ACHN (cell line): ENCODE measurements at regions not wholly inside any gene's neighbourhood (a gene's known extent, or its start where the extent isn't known, plus 50 kb on each side); places are given as distances from the start of the nearest gene placed in this dataset.
"Not testable (repeated sequence)": the region's sequence is repeated elsewhere in the genome, so short reads cannot be mapped to it uniquely, and the experiment has no call there.

Experiments
- DNase-seq: peaks from one replicate; pipeline ENCODE4 v3.0.0-alpha.2; 2015
- in situ Hi-C: cut with HindIII; loops from 2 replicates; pipeline ENCODE4 v1.10.0; 2017; ENCODE audit warnings: low sequenced_read_pairs, low pct_ligation_motif_present, low pct_unique_long_range_greater_than_20kb

- in situ Hi-C loops = no loop called here
- peak; percentile 76 for DNase-seq
Measured at GRCh38 chr6:27617700-27618689, 145.1 kb upstream of the ZNF184 start.

- in situ Hi-C loops = no loop called here
- DNase-seq = no peak
Measured at GRCh38 chr6:27617046-27617687, 144.3 kb upstream of the ZNF184 start.

- in situ Hi-C loops = no loop called here
- no peak for DNase-seq
Measured at GRCh38 chr6:27616328-27617045, 143.6 kb upstream of the ZNF184 start.

DNA sequence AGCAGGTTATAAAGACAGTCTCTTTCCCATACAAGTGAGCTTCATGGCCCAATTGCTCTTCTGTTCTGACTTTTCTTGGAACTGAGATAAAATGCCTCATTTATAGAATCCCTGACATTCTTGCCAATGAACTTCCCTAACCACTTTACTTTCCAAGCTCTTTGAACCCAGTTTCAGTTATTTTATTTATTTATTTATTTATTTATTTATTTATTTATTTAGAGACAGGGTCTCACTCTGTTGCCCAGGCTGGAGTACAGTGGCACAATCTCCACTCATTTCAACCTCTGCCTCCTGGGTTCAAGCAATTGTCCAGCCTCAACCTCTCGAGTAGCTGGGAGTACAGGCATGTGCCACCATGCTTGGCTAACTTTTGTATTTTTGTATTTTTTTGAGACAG is 138.5 kb upstream of the ZNF184 start:
- in situ Hi-C loops = no loop called here

GRCh38 chr6:27608916-27609883 is 136.3 kb upstream of the ZNF184 start:
- peak; percentile 84 for DNase-seq
- in situ Hi-C loops = no loop called here

More for the DNA sequence above, 138.5 kb upstream of the ZNF184 start:
- no peak for DNase-seq

- DNase-seq = peak; percentile 88
- in situ Hi-C loops = no loop called here
Measured at GRCh38 chr6:27605401-27606342, 132.8 kb upstream of the ZNF184 start.

GRCh38 chr6:27604986-27605385 is 132.1 kb upstream of the ZNF184 start:
- DNase-seq = peak; percentile 50
- in situ Hi-C loops = no loop called here

- DNase-seq = peak; percentile 45
Measured at GRCh38 chr6:27601668-27602254, 128.9 kb upstream of the ZNF184 start.

GRCh38 chr6:27599859-27600532 is 127.1 kb upstream of the ZNF184 start:
- in situ Hi-C loops = no loop called here
- DNase-seq = no peak

More at GRCh38 chr6:27601668-27602254, 128.9 kb upstream of the ZNF184 start:
- in situ Hi-C loops = no loop called here

DNA sequence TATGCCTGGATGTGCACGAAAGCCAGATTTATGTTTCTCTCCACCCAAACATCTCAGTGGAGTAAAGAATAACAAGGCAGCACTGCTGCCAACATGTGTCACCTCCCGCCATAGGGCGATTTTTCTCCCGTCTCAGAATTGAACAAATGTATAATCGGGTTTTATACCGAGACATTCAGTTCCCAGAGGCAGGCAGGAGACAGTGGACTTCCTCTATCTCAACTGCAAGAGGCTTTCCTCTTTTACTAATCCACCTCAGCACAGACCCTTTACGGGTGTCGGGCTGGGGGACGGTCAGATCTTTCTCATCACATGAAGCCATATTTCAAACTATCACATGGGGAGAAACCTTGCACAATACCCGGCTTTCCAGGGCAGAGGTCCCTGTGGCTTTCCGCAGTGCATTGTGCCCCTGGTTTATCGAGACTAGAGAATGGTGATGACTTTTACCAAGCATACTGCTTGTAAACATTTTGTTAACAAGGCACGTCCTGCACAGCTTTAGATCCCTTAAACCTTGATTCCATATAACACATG is 124.2 kb upstream of the ZNF184 start:
- DNase-seq, in situ Hi-C loops: not testable (repeated sequence)

DNA sequence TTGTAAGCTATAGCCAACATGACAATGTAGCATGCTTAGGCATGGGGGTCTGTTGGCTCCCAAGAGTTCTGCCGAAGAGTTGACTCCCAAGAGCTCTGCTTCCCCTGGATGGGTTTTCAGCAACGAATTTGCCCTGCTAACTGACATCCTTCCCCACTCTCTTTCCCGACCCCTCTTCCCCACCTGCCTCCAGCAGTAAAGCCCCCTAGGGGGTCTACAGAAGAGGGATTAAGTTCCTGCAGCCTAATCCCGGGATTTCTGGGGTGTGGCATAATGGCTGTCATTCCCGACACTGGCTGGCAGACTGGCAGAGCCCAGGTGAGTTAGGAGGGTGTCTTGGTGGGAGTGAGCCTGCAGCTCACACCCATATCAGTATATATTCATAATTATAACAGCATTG is 121.0 kb upstream of the ZNF184 start:
- no peak for DNase-seq
- in situ Hi-C loops = no loop called here

DNA sequence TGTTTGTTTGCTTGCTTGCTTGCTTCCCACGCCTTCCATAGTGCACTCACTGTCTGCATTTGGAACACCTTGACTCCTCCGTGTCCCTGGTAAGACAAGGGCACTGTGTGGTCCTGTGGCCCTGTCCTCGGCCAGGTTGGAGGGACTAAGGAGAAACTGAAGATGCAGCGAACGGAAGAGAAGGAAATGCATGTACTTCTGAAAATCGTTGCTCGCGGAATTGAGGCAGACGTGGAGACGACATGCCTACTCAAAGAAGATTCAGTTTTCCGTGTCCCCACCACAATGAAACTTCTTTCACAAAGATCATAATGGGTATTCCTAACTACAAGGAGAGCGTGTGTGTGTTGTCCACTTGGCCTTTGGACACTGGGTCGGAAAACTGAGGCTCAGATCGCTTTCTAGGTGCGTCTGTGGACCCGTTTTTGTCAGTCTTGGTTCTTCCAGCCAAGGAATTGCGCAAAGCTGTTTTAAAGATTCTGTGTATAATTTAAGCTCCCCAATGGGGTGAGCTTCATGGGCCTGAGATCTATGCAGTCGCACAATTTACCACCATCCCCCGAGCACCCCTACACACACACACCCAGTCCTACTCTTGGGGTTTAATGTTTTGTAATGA is 120.4 kb upstream of the ZNF184 start:
- in situ Hi-C loops = no loop called here
- DNase-seq = no peak

DNA sequence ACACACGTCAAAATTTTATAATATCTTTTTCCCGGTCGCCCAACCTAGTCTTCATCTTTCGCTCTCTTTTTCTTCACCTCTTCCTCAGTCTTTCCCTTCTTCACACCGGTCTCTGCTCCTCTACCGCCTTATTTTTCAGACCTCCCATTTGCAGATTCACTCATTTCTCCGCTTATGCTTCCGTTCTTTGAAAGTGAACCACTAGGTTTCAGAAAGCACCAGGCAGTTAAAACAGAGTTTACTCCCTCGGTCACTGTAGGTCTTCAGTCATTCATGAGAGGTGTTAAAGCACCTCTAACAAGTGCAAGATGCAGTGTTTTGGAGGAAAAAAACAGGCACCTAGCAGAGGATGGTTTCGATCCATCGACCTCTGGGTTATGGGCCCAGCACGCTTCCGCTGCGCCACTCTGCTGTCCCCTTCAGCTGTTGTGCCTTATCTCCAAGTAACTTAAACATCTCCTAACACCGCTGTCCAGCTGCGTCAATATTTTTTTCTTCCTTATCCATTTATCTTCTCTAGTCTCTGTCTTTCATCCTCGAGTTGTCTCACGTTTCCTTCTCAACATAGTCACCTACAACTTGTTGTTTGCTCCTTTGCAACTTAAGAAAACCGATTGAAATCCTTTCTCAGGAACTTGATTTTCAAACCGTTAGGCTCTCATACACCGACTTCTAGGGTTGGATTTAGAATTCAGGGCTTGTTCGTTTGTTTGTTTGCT is 119.7 kb upstream of the ZNF184 start:
- in situ Hi-C loops = no loop called here
- peak; percentile 84 for DNase-seq

DNA sequence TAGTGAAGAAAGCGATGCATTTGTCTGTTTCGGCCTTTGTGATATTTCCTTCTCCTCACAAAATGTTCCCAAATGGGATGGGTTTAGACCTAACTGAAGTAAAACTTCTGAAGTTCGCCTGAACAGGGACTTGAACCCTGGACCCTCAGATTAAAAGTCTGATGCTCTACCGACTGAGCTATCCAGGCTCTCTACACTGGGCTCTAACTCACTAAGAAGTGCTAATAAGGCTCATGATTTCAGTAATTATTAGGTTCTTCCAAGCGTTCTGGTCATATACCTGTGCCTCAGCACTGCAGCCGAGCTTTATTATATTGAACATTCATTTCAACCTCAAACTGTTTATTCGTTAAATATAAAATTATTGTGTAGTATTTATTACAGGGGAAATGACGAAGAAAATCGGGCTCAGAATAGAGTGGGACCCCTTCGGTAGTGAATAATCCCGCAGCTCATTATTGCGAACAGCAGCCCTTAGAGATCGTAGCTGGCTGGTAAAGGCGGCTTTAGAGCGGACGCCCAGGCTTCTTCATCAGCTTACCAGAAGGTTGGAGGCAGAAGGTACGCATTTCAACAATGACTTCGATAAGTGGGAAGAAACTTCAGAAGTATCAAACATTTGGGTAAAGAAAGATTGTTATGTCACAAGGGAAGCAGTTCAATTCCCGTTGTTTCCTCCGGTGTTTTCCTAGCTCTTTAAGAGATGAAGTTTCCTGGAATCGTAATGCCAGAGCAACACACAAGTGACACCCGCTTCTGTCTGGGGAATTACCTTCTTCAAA is 119.0 kb upstream of the ZNF184 start:
- in situ Hi-C loops = no loop called here
- DNase-seq = peak; percentile 56
